ENCODE measurements at regions not wholly inside any gene's neighbourhood (a gene's known extent, or its start where the extent isn't known, plus 50 kb on each side); places are given as distances from the start of the nearest gene placed in this dataset.

DNA sequence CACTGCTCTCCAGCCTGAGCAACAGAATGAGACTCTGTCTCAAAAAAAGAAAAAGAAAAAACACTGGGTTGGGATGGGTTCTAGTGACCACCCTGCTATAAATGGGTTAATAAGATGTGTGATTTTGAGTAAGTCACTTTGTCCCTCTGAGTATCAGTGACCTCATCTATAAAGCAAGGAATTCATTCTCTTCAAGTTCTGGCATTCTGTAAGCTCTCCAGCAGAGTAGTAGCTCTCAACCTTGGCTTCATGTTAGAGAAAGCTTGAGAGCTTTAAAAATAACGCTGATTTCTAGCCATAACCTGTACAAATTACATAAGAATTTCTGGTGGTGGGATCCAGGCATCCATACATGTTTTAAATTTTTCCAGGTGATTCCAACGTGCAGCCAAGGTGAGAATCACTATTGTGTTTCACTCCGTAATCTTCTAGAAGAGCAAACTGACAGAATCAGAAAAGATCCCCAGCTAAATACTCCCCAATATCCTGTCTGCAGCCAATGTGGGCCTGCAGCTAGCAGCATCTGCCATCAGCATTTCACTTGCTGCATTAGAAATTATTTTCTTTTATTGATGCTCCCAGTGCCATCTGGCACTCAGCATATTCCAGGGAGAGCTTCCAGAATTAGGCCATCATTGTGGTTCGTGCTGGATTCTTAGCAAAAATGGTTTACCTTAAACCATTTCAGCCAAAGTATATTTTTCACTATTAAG is 109.4 kb downstream of the FEM1C start:
- no peak overlapping the region for H2AK5ac ChIP-seq (ENCODE audit: low read depth, low read length)
- H4K8ac ChIP-seq (ENCODE audit: low read depth in 2 of 2, low read length in 2 of 2), result no peak overlapping the region
- ATAC-seq (ENCODE audit: low read depth), result no peak
- H2BK20ac ChIP-seq (ENCODE audit: low read depth, low read length), result no peak overlapping the region
- no peak overlapping the region for H3K4me3 ChIP-seq (ENCODE audit: insufficient read depth, low read depth, low read length)
- no peak overlapping the region for H2BK5ac ChIP-seq (ENCODE audit: low read depth, low read length, poor library complexity, severe bottlenecking)
- H3K23ac ChIP-seq (ENCODE audit: low read depth, low read length), result no peak overlapping the region
- intact Hi-C loops (cut with micrococcal nuclease) (no loop called here), in situ Hi-C loops (cut with MboI; ENCODE audit: low sequenced_read_pairs) (no loop called here), dilution Hi-C loops (cut with HindIII; ENCODE audit: low sequenced_read_pairs, unreplicated experiment) (no loop called here)
- H3K4ac ChIP-seq (ENCODE audit: low read depth, low read length), result no peak overlapping the region
- no peak for TF ChIP-seq BHLHE40 (IDR thresholded peaks at IDR 0.05; ENCODE audit: low read depth, low read length)
- no peak for TF ChIP-seq FOS (IDR thresholded peaks at IDR 0.05; ENCODE audit: low read depth, low read length)
- no peak for TF ChIP-seq NFE2L2 (IDR thresholded peaks at IDR 0.05; ENCODE audit: low read depth, low read length)
- TF ChIP-seq CHD1 (IDR thresholded peaks at IDR 0.05; ENCODE audit: low read depth, low read length), result no peak
- TF ChIP-seq RFX5 (IDR thresholded peaks at IDR 0.05; ENCODE audit: low read depth, low read length), result no peak
- no peak for TF ChIP-seq RAD21 (IDR thresholded peaks at IDR 0.05; ENCODE audit: low read length)
- no peak for TF ChIP-seq MAZ (IDR thresholded peaks at IDR 0.05; ENCODE audit: borderline replicate concordance, low read depth, low read length)
- no peak for TF ChIP-seq CEBPB (IDR thresholded peaks at IDR 0.05; ENCODE audit: low read depth, low read length)
- no peak for TF ChIP-seq ELK1 (IDR thresholded peaks at IDR 0.05; ENCODE audit: borderline replicate concordance, low read depth, low read length)
- TF ChIP-seq, protein P1, sequence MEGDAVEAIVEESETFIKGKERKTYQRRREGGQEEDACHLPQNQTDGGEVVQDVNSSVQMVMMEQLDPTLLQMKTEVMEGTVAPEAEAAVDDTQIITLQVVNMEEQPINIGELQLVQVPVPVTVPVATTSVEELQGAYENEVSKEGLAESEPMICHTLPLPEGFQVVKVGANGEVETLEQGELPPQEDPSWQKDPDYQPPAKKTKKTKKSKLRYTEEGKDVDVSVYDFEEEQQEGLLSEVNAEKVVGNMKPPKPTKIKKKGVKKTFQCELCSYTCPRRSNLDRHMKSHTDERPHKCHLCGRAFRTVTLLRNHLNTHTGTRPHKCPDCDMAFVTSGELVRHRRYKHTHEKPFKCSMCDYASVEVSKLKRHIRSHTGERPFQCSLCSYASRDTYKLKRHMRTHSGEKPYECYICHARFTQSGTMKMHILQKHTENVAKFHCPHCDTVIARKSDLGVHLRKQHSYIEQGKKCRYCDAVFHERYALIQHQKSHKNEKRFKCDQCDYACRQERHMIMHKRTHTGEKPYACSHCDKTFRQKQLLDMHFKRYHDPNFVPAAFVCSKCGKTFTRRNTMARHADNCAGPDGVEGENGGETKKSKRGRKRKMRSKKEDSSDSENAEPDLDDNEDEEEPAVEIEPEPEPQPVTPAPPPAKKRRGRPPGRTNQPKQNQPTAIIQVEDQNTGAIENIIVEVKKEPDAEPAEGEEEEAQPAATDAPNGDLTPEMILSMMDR (conservative IDR thresholded peaks at IDR 0.05; ENCODE audit: low read depth, low read length), result no peak
- TF ChIP-seq SMC3 (IDR thresholded peaks at IDR 0.05; ENCODE audit: low read depth, low read length), result no peak
- TF ChIP-seq, protein P2, sequence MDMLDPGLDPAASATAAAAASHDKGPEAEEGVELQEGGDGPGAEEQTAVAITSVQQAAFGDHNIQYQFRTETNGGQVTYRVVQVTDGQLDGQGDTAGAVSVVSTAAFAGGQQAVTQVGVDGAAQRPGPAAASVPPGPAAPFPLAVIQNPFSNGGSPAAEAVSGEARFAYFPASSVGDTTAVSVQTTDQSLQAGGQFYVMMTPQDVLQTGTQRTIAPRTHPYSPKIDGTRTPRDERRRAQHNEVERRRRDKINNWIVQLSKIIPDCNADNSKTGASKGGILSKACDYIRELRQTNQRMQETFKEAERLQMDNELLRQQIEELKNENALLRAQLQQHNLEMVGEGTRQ (IDR thresholded peaks at IDR 0.05; ENCODE audit: low read depth, low read length), result no peak
- TF ChIP-seq POLR2A (IDR thresholded peaks at IDR 0.05; ENCODE audit: low read depth, low read length), result no peak
- no peak for TF ChIP-seq MAFK (IDR thresholded peaks at IDR 0.05; ENCODE audit: low read depth, low read length)
- TF ChIP-seq MXI1 (IDR thresholded peaks at IDR 0.05; ENCODE audit: borderline replicate concordance, low read depth, low read length), result no peak
- TF ChIP-seq RCOR1 (IDR thresholded peaks at IDR 0.05; ENCODE audit: insufficient replicate concordance, low read length), result no peak
- peaks cover 3% of the 10 kb centered on the region for H3K9me1 ChIP-seq (ENCODE audit: insufficient read depth, low read length)
- no peak overlapping the region for H3K27ac ChIP-seq (ENCODE audit: insufficient read depth, low read length)
- no peak overlapping the region for H2AK9ac ChIP-seq (replicated peaks; ENCODE audit: low read depth, low read length, poor library complexity)
- no peak overlapping the region for H2BK15ac ChIP-seq (ENCODE audit: low read depth, low read length)
- H3K56ac ChIP-seq (ENCODE audit: extremely low read depth, insufficient read depth, low read length), result no peak overlapping the region
- H4K5ac ChIP-seq (ENCODE audit: low read depth, low read length), result no peak overlapping the region
- no peaks in the 10 kb centered on the region for H3K4me1 ChIP-seq (ENCODE audit: control insufficient read depth, insufficient read depth, low read length)
- peaks cover 5% of the 10 kb centered on the region for H3K9me3 ChIP-seq (ENCODE audit: control insufficient read depth, insufficient read depth, low read length)
- no CpG with 5 or more reads among the region's 4 CpGs for WGBS, 2 experiments (ENCODE audit: extremely low coverage in 2 of 2, insufficient read length in 1 of 2)
- ChIA-PET CTCF (interaction anchor here (1.0 kb wide), 1 partner anchor 9 kb away, joined by 3 read pairs; no protein-coding TSS in a partner anchor), POLR2A (ENCODE audit: unreplicated experiment) (interaction anchor here (0.6 kb wide), 1 partner anchor 35 kb away, joined by 3 read pairs; no protein-coding TSS in a partner anchor)
- H3K18ac ChIP-seq (ENCODE audit: low read depth, low read length), result no peak overlapping the region
- H3K36me3 ChIP-seq (ENCODE audit: control insufficient read depth, insufficient read depth, low read length), result no peaks in the 10 kb centered on the region
- no peaks in the 10 kb centered on the region for H3K79me1 ChIP-seq (ENCODE audit: low read depth in 1 of 2, low read length in 2 of 2)
- H3K4me2 ChIP-seq (ENCODE audit: low read depth, low read length), result no peak overlapping the region
- H4K20me1 ChIP-seq (ENCODE audit: insufficient read depth, low read length), result no peaks in the 10 kb centered on the region
- no TSS peak for BruUV-seq (replicated peaks)
- no peak overlapping the region for H4K91ac ChIP-seq (ENCODE audit: insufficient read depth, low read depth, low read length)
- H3K9ac ChIP-seq (ENCODE audit: low read depth, low read length), result no peak overlapping the region
- H3K27me3 ChIP-seq (ENCODE audit: control insufficient read depth, insufficient read depth, low read length), result no peaks in the 10 kb centered on the region; the same call in 1 of the 2 replicates
- DNase-seq, result no peak
- no peak overlapping the region for H2BK120ac ChIP-seq (ENCODE audit: low read depth, low read length)
- no peak overlapping the region for H3K14ac ChIP-seq (replicated peaks; ENCODE audit: low read depth, low read length)
- no peak overlapping the region for H2AFZ ChIP-seq (replicated peaks; ENCODE audit: low read length, poor library complexity)

All from IMR-90 (cell line).